ENCODE measurements at regions not wholly inside any gene's neighbourhood (a gene's known extent, or its start where the extent isn't known, plus 50 kb on each side); places are given as distances from the start of the nearest gene placed in this dataset.

DNA sequence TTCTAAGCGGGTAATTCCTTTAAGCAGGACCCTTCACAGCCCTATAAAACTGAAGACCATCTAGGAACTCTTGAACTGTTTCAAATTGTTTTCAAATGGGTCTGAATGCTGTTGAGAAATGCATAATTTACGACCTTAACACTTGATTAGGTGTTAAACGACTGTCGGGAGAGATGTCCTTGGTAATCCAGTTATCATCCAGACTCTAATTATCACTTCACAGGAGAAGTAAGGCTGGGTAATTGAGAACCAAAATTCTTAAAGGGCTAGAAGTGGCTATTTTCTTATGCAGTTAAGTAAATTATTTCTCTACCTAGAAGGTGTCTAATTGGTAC, 276.7 kb upstream of the TBC1D5 start (continued):
- no peak for TF ChIP-seq BHLHE40 (IDR thresholded peaks at IDR 0.05; ENCODE audit: low read depth, low read length)
- TF ChIP-seq, protein P1, sequence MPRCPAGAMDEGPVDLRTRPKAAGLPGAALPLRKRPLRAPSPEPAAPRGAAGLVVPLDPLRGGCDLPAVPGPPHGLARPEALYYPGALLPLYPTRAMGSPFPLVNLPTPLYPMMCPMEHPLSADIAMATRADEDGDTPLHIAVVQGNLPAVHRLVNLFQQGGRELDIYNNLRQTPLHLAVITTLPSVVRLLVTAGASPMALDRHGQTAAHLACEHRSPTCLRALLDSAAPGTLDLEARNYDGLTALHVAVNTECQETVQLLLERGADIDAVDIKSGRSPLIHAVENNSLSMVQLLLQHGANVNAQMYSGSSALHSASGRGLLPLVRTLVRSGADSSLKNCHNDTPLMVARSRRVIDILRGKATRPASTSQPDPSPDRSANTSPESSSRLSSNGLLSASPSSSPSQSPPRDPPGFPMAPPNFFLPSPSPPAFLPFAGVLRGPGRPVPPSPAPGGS (IDR thresholded peaks at IDR 0.05): no peak
- TF ChIP-seq, protein P2, sequence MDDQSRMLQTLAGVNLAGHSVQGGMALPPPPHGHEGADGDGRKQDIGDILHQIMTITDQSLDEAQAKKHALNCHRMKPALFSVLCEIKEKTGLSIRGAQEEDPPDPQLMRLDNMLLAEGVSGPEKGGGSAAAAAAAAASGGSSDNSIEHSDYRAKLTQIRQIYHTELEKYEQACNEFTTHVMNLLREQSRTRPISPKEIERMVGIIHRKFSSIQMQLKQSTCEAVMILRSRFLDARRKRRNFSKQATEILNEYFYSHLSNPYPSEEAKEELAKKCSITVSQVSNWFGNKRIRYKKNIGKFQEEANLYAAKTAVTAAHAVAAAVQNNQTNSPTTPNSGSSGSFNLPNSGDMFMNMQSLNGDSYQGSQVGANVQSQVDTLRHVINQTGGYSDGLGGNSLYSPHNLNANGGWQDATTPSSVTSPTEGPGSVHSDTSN (IDR thresholded peaks at IDR 0.05): no peak

DNA sequence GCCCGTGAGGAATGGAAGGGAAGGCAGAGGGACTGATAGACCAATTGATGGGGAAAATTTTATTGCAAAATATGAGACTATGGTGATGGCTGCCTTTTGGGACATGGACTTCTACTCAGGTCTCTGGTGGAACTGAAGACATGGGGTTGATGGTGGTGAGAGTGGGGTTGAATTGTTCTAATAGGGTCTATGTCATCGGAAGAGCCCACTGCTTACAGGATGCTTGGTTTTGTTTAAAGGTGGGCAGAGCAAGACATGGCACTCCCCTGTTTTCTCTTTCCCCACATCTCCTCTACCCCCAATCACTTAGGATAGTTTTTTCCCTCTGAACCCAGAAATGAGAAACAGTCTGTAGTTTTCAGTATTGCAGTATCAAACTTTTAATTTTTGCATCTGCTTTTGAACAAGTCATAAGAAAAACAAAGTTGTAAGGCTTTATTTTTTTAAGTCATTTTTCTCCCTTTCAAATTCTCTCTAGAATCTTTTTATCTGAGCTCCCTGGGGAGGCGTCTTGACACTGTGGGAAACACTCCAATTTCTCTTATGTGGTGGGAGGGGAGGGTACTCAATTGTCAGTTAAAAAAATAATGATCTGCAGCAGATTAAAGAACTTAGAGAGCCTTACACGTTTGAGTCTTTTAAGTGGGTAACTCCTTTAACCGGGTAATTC, 276.2 kb upstream of the TBC1D5 start:
- H3K27ac ChIP-seq: no peak overlapping the region
- H3K4me3 ChIP-seq: no peak overlapping the region
- ChIA-PET POLR2A (no interaction called here), CTCF (no interaction called here)
- DNase-seq (ENCODE audit: low read depth in 1 of 2, low spot score in 1 of 2) (no peak), FAIRE-seq (no peak), ATAC-seq (no peak)
- no peaks in the 10 kb centered on the region for H3K4me1 ChIP-seq
- TF ChIP-seq NR3C1 (IDR thresholded peaks at IDR 0.05) (no peak), HOXB13 (CRISPR knock-in tag; IDR thresholded peaks at IDR 0.05; ENCODE audit: low read depth) (no peak), CBX2 (IDR thresholded peaks at IDR 0.05; ENCODE audit: borderline replicate concordance, low read depth) (no peak), MAFK (IDR thresholded peaks at IDR 0.05; ENCODE audit: partially characterized antibody) (no peak), REST (IDR thresholded peaks at IDR 0.05) (no peak), KDM1A (IDR thresholded peaks at IDR 0.05; ENCODE audit: low read depth) (no peak), RARB (CRISPR knock-in tag; IDR thresholded peaks at IDR 0.05) (no peak), SREBF2 (IDR thresholded peaks at IDR 0.05) (no peak)
- no peaks in the 10 kb centered on the region for H3K9me3 ChIP-seq
- WGBS (ENCODE audit: missing lambda C conversion rate): 33% methylated on average over 5 of the region's 5 CpGs
- H3K4me2 ChIP-seq: no peak overlapping the region

DNA sequence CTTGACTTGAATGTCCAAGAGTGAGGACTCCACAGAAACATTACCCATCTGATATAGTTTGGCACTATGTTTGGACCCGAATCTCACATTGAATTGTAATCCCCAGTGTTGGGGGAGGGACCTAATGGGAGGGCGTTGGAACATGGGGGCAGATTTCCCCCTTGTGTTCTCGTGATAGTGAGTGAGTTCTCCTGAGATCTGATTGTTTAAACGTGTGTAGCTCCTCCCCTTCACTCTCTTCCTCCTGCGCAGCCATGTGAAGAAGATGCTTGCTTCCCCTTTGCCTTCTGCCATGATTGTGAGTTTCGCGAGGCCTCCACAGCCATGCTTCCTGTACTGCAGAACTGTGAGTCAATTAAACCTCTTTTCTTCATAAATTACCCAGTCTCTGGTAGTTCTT, 273.9 kb upstream of the TBC1D5 start:
- Histone ChIP-seq H3K27ac (no peak overlapping the region), H3K9me3 (no peaks in the 10 kb centered on the region), H3K4me2 (no peak overlapping the region), H3K4me1 (no peaks in the 10 kb centered on the region), H3K4me3 (no peak overlapping the region)
- DNase-seq (ENCODE audit: low read depth in 1 of 2, low spot score in 1 of 2) (no peak), ATAC-seq (no peak), FAIRE-seq (no peak)
- CTCF ChIA-PET: interaction anchor here (1.7 kb wide), 1 partner anchor 8 kb away, joined by 4 read pairs; no protein-coding TSS in a partner anchor
- POLR2A ChIA-PET: no interaction called here
- 42% methylated on average over 7 of the region's 7 CpGs for WGBS (ENCODE audit: missing lambda C conversion rate)
- TF ChIP-seq, protein P2 (IDR thresholded peaks at IDR 0.05): no peak
- TF ChIP-seq KDM1A (IDR thresholded peaks at IDR 0.05; ENCODE audit: low read depth) (no peak), MAFK (IDR thresholded peaks at IDR 0.05; ENCODE audit: partially characterized antibody) (no peak)

GRCh38 chr3:18012933-18013332, 270.5 kb upstream of the TBC1D5 start:
- H3K9me3 ChIP-seq: no peaks in the 10 kb centered on the region
- H3K4me3 ChIP-seq: no peak overlapping the region
- no peaks in the 10 kb centered on the region for H3K4me1 ChIP-seq
- H3K4me2 ChIP-seq: no peak overlapping the region
- ChIA-PET POLR2A (no interaction called here), CTCF (interaction anchor here (1.8 kb wide), 1 partner anchor 10 kb away, joined by 4 read pairs; no protein-coding TSS in a partner anchor)
- no peak for DNase-seq (ENCODE audit: low read depth in 1 of 2, low spot score in 1 of 2)
- 24% methylated on average over 4 of the region's 4 CpGs for WGBS (ENCODE audit: missing lambda C conversion rate)
- no peak overlapping the region for H3K27ac ChIP-seq
- no peak for FAIRE-seq
- no peak for ATAC-seq
- TF ChIP-seq NFE2L2 (conservative IDR thresholded peaks at IDR 0.05; ENCODE audit: low read length) (no peak), FOSL2 (IDR thresholded peaks at IDR 0.05) (no peak), FOSL2 (CRISPR knock-in tag; IDR thresholded peaks at IDR 0.05) (no peak), EP300 (IDR thresholded peaks at IDR 0.05) (no peak), CEBPB (IDR thresholded peaks at IDR 0.05) (no peak), CBX8 (IDR thresholded peaks at IDR 0.05) (no peak)
- TF ChIP-seq, protein P2 (IDR thresholded peaks at IDR 0.05): no peak

Data from A549 (cell line).